Retinal pigment epithelial cell (primary cell): ENCODE measurements at regions not wholly inside any gene's neighbourhood (a gene's known extent, or its start where the extent isn't known, plus 50 kb on each side); places are given as distances from the start of the nearest gene placed in this dataset.
"Not testable (repeated sequence)": the region's sequence is repeated elsewhere in the genome, so short reads cannot be mapped to it uniquely, and the experiment has no call there.

Experiments used
- DNase-seq: peaks from one replicate; pipeline ENCODE4 v3.0.0-alpha.2; 2010; ENCODE audit warnings: low read depth
- H3K4me3 ChIP-seq: 2 replicates; pipeline ENCODE4 v1.5.1; 2011; ENCODE audit warnings: mild to moderate bottlenecking, low read length, control low read depth, moderate library complexity
- CTCF ChIP-seq: conservative IDR thresholded peaks from 2 replicates; pipeline ENCODE4 v1.5.1; 2011; ENCODE audit warnings: low read depth, low read length, control low read depth, inconsistent platforms

GRCh38 chr12:17060260-17060659 lies 454.3 kb upstream of the LMO3 start:
- TF ChIP-seq CTCF, result no peak
- H3K4me3 ChIP-seq, result no peak overlapping the region
- DNase-seq, result no peak

GRCh38 chr12:17056546-17056945 lies 450.6 kb upstream of the LMO3 start:
- DNase-seq, result no peak
- H3K4me3 ChIP-seq, result no peak overlapping the region
- TF ChIP-seq CTCF, result no peak

- no peak overlapping the region for H3K4me3 ChIP-seq
- TF ChIP-seq CTCF, result no peak
- DNase-seq, result no peak
These were observed 433.0 kb upstream of the LMO3 start for GRCh38 chr12:17038923-17039322.

- no peak for TF ChIP-seq CTCF
These were observed 429.4 kb upstream of the LMO3 start for GRCh38 chr12:17035372-17035771.

GRCh38 chr12:17030338-17030737 lies 424.4 kb upstream of the LMO3 start:
- TF ChIP-seq CTCF, result no peak
- no peak overlapping the region for H3K4me3 ChIP-seq
- no peak for DNase-seq

More at GRCh38 chr12:17035372-17035771, 429.4 kb upstream of the LMO3 start:
- H3K4me3 ChIP-seq, result no peak overlapping the region
- no peak for DNase-seq

GRCh38 chr12:17028348-17028747 lies 422.4 kb upstream of the LMO3 start:
- no peak for DNase-seq
- H3K4me3 ChIP-seq, result no peak overlapping the region
- TF ChIP-seq CTCF, result no peak

GRCh38 chr12:17025424-17025823 lies 419.5 kb upstream of the LMO3 start:
- H3K4me3 ChIP-seq, DNase-seq: not testable (repeated sequence)

- H3K4me3 ChIP-seq, result no peak overlapping the region
- DNase-seq, result no peak
- TF ChIP-seq CTCF, result no peak
These were observed 414.8 kb upstream of the LMO3 start for GRCh38 chr12:17020765-17021164.
